Right cardiac atrium (tissue), 5 donors: ENCODE measurements at regions not wholly inside any gene's neighbourhood (a gene's known extent, or its start where the extent isn't known, plus 50 kb on each side); places are given as distances from the start of the nearest gene placed in this dataset.

Source experiments
- ATAC-seq, 2 donors: fragments of 200-7000 bp; cut with Tn5 transposase; one replicate each; pipeline versions ENCODE4 v1.8.0 to v1.9.1; 2020; ENCODE audit warnings: moderate library complexity in 2 of 2, mild to moderate bottlenecking in 1 of 2
- DNase-seq, 3 donors: peaks; one replicate each; pipeline ENCODE4 v3.0.0-alpha.2; 2020
- H3K27ac ChIP-seq: one replicate; pipeline ENCODE4 v1.5.1; 2013; ENCODE audit warnings: mild to moderate bottlenecking, low read length, control low read depth, moderate library complexity
- H3K27me3 ChIP-seq: one replicate; pipeline ENCODE4 v1.6.1; 2013; ENCODE audit not compliant: control insufficient read depth, insufficient read depth
- H3K4me1 ChIP-seq: one replicate; pipeline ENCODE4 v1.6.1; 2013; ENCODE audit warnings: low read length; ENCODE audit not compliant: control insufficient read depth, insufficient read depth
- H3K4me3 ChIP-seq: one replicate; pipeline ENCODE4 v1.5.1; 2013; ENCODE audit warnings: low read length, control low read depth
- H3K9me3 ChIP-seq: one replicate; pipeline ENCODE4 v1.6.1; 2013; ENCODE audit warnings: low read length; ENCODE audit not compliant: control insufficient read depth
- WGBS: extraction: QIAGEN DNeasy Blood & Tissue Kit; methylation state at CpG from one replicate; pipeline ENCODE4 v1.1.7; 2013; 5-methylcytosine and 5-hydroxymethylcytosine counted together
- intact Hi-C, 4 donors: fragments of 100-400 bp; cut with DNase I; formaldehyde crosslinking; loops; one replicate each; pipeline versions ENCODE4 v1.11.0 to v1.14.0; 2022 to 2023
- donor health status: healthy with polysubstance abuse.
- donor health status: DM: no; HTN: yes; CAD: no.
- donor health status: DM: no; HTN: no; CAD: no.
- donor health status: DM: no; HTN: yes; CAD: no; lungs with severe emphysema.
- donor health status: DM: yes; HTN: yes; CAD: no.

GRCh38 chr7:49166441-49166840 lies 242.1 kb downstream of the CDC14C start:
- 63% methylated on average over 1 of the region's 1 CpG for WGBS
- no peaks in the 10 kb centered on the region for H3K27me3 ChIP-seq
- H3K4me1 ChIP-seq, result no peaks in the 10 kb centered on the region
- ATAC-seq (no peak), DNase-seq (no peak)
- no peak overlapping the region for H3K27ac ChIP-seq
- intact Hi-C loops, result no loop called here
- no peak overlapping the region for H3K4me3 ChIP-seq
- no peaks in the 10 kb centered on the region for H3K9me3 ChIP-seq

GRCh38 chr7:49172639-49173038 lies 248.3 kb downstream of the CDC14C start:
- ATAC-seq (no peak), DNase-seq (no peak)
- H3K27ac ChIP-seq, result no peak overlapping the region
- intact Hi-C loops, result no loop called here
- no peaks in the 10 kb centered on the region for H3K27me3 ChIP-seq
- 95% methylated on average over 1 of the region's 1 CpG for WGBS
- H3K4me1 ChIP-seq, result no peaks in the 10 kb centered on the region
- no peaks in the 10 kb centered on the region for H3K9me3 ChIP-seq
- H3K4me3 ChIP-seq, result no peak overlapping the region

- H3K4me3 ChIP-seq, result no peak overlapping the region
- DNase-seq (no peak), ATAC-seq (no peak)
- no peak overlapping the region for H3K27ac ChIP-seq
- WGBS, result 89% methylated on average over 2 of the region's 2 CpGs
- no peaks in the 10 kb centered on the region for H3K9me3 ChIP-seq
- intact Hi-C loops, result no loop called here
- no peaks in the 10 kb centered on the region for H3K27me3 ChIP-seq
- no peaks in the 10 kb centered on the region for H3K4me1 ChIP-seq
Observed at GRCh38 chr7:49174396-49174795, 250.0 kb downstream of the CDC14C start.

- no peak for DNase-seq
- Histone ChIP-seq H3K9me3 (no peaks in the 10 kb centered on the region), H3K4me1 (no peaks in the 10 kb centered on the region), H3K27ac (no peak overlapping the region), H3K27me3 (no peaks in the 10 kb centered on the region), H3K4me3 (no peak overlapping the region)
- 82% methylated on average over 3 of the region's 3 CpGs for WGBS
- ATAC-seq, result no peak
- intact Hi-C loops, result no loop called here
Observed at GRCh38 chr7:49187543-49188268, 263.4 kb downstream of the CDC14C start.

DNA sequence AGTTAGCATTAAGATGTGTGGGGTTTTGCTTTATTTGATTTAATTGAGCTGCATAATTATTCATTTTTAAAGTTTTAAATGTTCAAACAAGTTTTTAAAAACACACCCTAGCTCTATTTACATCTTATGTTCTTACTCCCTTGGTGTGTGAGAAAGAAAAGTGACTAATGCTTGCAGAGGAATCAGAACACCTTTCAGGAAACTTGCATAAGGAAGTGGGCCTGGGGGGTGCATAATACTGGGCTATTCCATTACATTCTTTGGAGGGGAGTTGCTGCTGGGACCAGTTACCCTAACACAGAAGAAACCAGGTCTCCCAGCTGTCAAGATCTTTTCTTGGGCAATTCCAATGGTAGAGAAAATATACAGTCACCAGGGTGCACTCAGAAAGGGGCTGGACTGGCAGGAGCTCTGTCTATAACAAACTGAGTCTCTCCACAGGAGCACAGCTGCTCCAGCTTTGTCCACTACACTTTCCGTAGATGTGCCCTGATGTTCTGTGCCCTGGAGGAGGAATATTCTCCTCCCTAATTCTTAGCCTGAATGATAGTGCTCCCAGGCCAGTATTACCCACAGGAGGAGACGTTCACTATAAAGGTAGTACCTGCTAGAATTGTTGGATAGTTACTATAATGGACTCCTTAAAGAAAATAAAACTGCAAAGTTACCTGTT lies 304.2 kb downstream of the CDC14C start:
- no peaks in the 10 kb centered on the region for H3K9me3 ChIP-seq
- intact Hi-C loops, result no loop called here
- no peak for DNase-seq

DNA sequence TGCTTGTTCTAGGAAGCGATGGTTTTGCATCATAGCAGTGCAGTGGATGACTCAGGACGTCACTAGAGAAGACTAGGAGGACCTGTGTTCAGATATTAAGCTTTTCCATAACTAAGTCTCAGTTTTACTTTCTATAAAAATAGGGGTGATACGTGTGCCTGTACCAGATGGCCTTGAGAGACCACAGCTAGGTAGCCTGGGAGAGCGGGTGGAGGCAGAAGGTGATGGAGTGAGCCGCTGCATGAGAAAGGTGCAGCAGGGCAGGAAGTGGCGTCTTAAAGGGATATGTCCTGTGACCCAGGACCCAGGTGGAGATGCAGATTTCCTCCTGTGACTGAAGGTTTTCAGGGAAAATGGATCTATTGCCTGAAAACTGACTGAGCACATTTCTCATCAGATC lies 304.9 kb downstream of the CDC14C start:
- Histone ChIP-seq H3K4me3 (no peak overlapping the region), H3K9me3 (no peaks in the 10 kb centered on the region), H3K27me3 (no peaks in the 10 kb centered on the region), H3K4me1 (no peaks in the 10 kb centered on the region), H3K27ac (no peak overlapping the region)
- no peak for ATAC-seq
- no peak for DNase-seq
- WGBS, result 68% methylated on average over 6 of the region's 6 CpGs
- intact Hi-C loops, result no loop called here

More for the DNA sequence above, 304.2 kb downstream of the CDC14C start:
- H3K27me3 ChIP-seq, result no peaks in the 10 kb centered on the region
- no peak overlapping the region for H3K4me3 ChIP-seq
- WGBS, result 60% methylated on average over 2 of the region's 2 CpGs
- no peak overlapping the region for H3K27ac ChIP-seq
- no peak for ATAC-seq
- H3K4me1 ChIP-seq, result no peaks in the 10 kb centered on the region

- H3K27ac ChIP-seq, result no peak overlapping the region
- H3K9me3 ChIP-seq, result peaks cover 1% of the 10 kb centered on the region
- H3K4me3 ChIP-seq, result no peak overlapping the region
- no peaks in the 10 kb centered on the region for H3K4me1 ChIP-seq
- H3K27me3 ChIP-seq, result no peaks in the 10 kb centered on the region
- no peak for DNase-seq
- 30% methylated on average over 2 of the region's 2 CpGs for whole genome bisulfite sequencing
- intact Hi-C loops, result no loop called here
- no peak for ATAC-seq
Observed at GRCh38 chr7:49243521-49243920, 319.2 kb downstream of the CDC14C start.

DNA sequence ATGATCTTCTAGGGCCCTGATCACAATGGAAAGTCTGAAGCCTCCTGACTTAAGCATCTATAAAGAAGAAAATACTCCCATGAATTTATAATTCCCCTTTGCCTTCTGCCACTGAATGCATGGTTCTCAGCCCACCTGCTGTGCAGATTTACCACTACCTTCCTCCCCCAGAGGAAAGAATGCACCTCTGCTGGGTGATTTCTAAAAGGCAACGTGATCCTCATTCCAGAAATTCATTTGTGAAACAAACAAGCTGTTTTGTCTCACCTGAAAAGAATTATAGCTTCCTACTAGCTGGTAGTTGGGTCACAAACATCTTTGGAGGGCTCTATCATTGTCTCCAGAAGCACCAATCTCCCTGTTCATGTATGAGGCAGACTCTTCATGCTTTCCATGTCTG lies 320.2 kb downstream of the CDC14C start:
- 19% methylated on average over 1 of the region's 1 CpG for WGBS
- H3K27me3 ChIP-seq, result no peaks in the 10 kb centered on the region
- ATAC-seq, result no peak

DNA sequence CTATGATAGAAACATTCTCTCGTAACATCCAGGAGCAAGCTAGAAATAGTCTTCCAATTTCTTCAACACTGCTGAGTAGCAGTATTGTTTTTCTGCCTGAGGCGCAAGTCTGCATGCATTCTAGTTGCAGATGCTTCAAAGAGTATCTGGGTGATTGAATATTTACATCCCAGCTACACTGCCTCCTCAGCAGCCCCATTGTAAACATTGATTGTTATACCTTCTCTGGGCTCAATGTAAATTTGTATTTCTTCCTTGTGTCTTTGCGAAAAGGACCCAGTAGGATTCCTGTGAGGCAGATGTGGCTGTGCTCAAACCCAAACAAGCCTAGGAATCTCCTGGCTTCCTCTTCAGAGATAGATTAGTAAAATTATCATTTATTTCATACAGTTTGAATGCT lies 320.7 kb downstream of the CDC14C start:
- 50% methylated on average over 3 of the region's 3 CpGs for WGBS
- ATAC-seq, result no peak
- intact Hi-C loops, result no loop called here

More for the DNA sequence above, 320.2 kb downstream of the CDC14C start:
- intact Hi-C loops, result no loop called here
- H3K4me1 ChIP-seq, result no peaks in the 10 kb centered on the region
- H3K4me3 ChIP-seq, result no peak overlapping the region
- peaks cover 1% of the 10 kb centered on the region for H3K9me3 ChIP-seq
- DNase-seq, result no peak
- H3K27ac ChIP-seq, result no peak overlapping the region

GRCh38 chr7:49247759-49248158 lies 323.4 kb downstream of the CDC14C start:
- Histone ChIP-seq H3K27ac (no peak overlapping the region), H3K4me1 (no peaks in the 10 kb centered on the region), H3K4me3 (no peak overlapping the region), H3K9me3 (no peaks in the 10 kb centered on the region), H3K27me3 (no peaks in the 10 kb centered on the region)
- intact Hi-C loops, result no loop called here
- ATAC-seq (no peak), DNase-seq (no peak)
- 50% methylated on average over 3 of the region's 3 CpGs for WGBS

More for the DNA sequence above, 320.7 kb downstream of the CDC14C start:
- no peaks in the 10 kb centered on the region for H3K27me3 ChIP-seq
- no peak for DNase-seq
- H3K4me1 ChIP-seq, result no peaks in the 10 kb centered on the region
- H3K27ac ChIP-seq, result no peak overlapping the region
- no peak overlapping the region for H3K4me3 ChIP-seq
- no peaks in the 10 kb centered on the region for H3K9me3 ChIP-seq

- no peak overlapping the region for H3K27ac ChIP-seq
- H3K9me3 ChIP-seq, result no peaks in the 10 kb centered on the region
- H3K27me3 ChIP-seq, result no peaks in the 10 kb centered on the region
- no peak overlapping the region for H3K4me3 ChIP-seq
- ATAC-seq, result no peak
- intact Hi-C loops, result no loop called here
- WGBS, result 77% methylated on average over 3 of the region's 3 CpGs
- no peaks in the 10 kb centered on the region for H3K4me1 ChIP-seq
- no peak for DNase-seq
Observed at GRCh38 chr7:49255054-49255453, 330.7 kb downstream of the CDC14C start.
